GM18508 (cell line): ENCODE measurements at regions not wholly inside any gene's neighbourhood (a gene's known extent, or its start where the extent isn't known, plus 50 kb on each side); places are given as distances from the start of the nearest gene placed in this dataset.

Experiments used
- ATAC-seq: cut with Tn5 transposase; IDR thresholded peaks from one replicate; pipeline ENCODE4 v1.9.1; 2021; ENCODE audit warnings: moderate number of reproducible peaks; ENCODE audit not compliant: insufficient read depth, unreplicated experiment

DNA sequence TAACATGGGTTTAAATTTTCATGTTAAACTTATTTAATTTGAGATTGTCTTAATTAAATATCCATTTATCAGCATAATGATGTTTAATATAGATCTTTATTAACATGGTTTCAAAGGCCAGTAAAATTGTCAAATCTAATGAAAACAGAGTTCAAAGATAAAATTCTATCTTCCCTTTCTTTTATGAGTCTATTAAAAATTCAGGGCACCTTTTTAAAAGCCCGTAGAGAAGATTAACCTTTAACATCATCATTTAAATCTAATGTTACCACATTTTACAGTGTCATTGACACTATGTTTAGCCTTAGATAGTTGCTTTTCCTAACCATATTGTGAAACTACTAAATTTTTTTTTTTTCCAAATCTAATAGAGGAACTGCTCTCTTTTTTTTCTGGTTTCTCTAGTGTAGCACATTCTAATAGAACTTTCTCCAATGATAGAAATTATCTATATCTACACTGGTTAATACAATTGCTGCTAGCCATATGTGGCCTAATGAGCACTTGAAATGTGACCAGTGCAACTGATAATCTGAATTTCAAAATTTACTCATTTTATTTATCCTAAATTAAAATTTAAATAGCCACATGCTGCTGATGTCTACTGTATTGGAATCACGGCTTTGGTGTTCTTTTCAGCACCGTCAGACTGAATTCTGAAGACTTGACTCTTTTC, 410.9 kb downstream of the UTRN start:
- ATAC-seq: no peak

DNA sequence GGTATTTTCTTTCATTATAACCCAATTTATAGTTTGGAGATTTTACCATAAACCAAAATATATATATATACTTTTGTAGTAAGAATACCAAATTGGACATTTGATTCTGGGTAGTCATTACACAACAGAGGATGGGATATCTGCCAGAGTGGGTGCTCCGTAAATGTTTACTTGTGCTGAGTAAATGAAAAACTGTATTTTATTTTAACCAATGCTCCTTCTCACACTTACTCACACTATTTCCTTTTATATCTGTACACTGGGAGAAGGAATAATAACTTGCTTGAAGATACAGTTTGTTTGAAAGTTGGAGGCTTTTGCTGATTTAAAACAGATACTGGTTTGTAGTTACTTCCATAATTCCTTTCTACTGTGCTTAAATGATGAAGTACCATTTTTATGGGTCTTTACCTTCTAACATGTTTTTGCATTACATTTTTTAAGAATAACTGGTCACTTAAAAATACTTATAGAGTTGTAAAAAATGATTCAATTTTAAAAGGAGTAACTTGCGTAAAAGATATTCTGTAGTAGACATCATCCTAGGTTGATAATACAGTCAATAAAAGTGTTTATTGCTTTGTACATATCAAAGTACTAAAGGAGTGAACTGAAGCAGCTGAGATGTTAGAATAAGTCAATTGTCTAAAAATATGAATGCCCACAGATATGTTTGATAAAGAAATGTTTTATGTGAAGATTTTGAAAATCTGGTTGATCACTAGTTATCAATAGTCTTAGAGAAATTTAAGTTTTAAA, 411.7 kb downstream of the UTRN start:
- no peak for ATAC-seq

DNA sequence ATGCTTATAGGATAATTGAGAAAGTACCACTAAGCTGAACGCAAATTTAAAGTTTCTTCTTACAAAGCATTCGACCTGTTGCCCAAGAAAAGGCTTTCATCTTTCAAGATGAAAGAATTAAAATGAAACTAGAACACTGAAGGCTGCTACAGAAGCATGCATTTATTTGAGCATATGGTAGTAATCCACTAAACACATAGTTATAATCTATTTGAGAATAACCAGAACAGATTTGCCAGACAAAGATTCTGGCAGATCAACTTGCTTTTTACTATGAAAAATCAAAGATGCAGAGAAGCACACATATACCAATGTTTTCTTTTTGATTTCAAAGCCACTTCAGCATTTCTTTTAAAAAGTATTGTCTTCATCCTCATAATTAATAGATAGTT, 412.2 kb downstream of the UTRN start:
- ATAC-seq: no peak

DNA sequence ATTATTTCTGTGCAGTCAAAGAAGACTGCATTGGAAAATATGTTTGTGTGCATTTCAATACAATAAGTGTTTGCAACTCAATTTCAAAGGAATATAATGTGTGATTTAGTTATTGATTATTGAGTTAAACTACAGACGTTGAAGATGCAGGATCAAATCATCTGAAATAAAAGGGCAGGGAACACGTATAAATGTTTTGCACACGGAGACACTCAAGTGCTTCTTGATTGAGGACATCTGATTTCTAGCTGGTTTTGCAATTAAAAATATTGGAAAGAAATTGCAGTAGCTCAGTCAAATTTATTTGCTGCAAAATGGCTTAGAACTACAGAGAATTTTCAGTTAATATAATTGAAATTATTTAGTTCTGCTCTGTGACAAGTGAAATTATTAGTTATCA, 412.7 kb downstream of the UTRN start:
- ATAC-seq: no peak

DNA sequence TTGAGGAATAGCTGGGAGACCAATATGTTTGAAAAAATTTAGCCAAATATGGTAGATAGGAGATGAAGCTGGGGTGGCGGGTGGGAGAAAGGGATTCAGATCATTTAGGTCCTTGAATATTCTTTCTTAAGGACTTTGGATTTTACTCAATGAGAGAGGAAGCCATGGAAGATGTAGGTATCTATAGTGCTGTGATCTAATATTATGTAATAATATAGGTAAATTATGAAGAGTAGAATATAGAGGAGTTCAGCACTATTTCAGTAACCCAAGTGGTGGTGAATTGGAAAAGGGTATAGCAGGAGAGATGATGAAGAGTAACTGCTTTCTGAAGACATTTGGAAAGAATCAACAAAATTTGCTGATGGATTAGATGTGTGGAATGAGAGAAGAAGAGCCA, 417.6 kb downstream of the UTRN start:
- ATAC-seq: no peak

DNA sequence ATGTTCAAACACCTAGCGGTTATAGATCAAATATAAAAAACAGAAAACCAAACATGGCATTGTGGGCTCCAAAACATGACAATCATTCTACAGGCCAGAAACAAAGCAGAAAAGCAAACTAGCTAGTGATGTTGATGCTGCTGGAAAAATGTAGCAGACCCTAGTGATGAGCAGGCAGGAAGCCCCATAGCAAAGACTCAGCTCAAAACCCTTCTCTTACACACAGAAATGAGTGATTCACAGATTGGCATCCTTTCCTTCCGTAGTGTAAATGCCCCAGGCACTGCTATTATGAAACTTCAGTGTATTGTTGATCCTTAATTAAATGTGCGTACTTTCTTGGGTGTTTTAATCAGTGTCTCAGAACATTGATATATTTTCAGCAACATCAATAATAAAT, 425.1 kb downstream of the UTRN start:
- no peak for ATAC-seq

DNA sequence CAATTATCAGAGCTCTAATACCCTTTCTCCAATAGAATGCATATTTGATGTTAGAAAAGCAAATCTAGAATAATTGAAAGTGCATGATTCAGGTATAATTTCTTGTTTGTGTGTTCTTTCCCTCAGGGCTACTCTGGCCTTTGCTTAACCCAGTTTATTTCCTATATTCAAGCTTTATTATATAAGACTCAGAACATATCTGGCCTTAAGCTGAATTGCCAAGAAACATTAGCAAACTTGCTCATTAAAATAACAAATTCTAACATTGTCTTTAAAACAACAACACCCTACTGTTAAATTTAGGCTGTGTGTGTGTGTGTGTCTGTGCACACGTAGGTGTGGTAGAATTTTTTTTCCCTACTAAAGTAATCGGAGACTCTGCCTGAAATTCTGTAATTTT, 426.5 kb downstream of the UTRN start:
- ATAC-seq: no peak

DNA sequence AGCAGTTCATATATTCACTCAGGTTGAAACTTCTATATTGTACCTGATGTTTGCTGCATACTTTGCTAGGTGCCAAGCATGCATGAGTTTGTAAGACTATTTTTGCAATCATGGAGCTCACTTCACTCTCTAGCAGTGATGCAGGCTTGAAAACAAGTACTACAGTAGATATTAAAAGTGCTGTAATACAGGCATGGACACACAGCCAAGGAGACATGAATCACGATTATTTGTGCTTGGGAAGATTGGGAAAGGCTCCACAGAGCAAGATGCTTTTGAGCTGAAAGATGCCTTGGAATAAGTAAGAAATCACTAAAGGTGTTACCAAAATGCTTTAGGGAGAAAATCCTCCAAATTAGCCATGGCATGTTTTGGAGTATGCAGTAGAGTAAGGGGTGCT, 427.4 kb downstream of the UTRN start:
- no peak for ATAC-seq

DNA sequence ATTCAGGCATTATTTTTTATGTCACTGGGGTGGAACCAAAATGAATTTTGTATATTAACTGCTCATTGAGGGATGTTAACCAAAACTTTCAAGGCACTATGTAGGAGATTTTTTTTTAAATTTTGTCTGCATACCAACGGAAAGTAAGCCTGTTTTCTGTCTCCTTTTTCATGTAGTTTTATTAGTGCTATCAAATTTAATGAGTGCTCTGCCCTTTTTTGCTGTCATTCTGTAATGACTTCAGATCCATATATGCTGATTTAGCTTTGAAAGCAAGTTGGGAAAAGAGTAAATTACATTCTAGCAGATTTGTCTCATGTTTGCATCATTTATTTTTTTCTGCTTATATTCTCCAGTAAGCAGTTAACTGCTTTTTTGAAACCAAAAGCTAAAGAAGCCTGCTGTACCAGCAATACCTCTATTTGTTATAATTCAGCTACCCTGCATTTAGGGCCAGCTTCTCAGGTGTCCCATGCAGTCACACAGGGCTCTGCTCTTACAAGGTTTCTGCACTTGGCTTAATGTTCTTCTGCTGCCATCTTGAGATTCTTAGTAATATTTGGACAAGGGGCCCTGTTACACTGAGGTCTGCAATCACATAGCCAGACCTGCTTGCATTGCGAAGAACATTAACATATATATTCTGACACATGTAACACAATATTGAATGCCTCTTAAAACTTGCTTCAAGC, 429.0 kb downstream of the UTRN start:
- ATAC-seq: no peak

DNA sequence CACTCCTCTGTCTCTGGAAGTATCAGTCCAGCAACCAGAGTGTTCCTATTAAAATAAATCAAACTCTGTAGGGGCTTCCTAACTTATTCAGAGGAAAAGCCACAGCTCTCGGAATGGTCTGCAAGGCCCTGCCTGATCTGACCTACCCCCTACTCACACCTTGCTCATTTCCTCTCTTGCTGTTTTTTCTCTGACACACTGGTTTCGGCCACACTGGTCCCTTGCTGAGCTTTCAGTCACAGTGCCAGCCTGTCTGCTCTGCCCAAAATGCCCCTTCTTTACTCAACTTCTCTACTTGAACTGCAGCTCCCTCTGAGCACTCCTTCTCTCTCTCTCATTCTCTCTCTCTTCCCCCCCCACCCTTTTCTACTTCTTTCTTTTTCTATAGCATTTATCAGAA, 430.2 kb downstream of the UTRN start:
- no peak for ATAC-seq

DNA sequence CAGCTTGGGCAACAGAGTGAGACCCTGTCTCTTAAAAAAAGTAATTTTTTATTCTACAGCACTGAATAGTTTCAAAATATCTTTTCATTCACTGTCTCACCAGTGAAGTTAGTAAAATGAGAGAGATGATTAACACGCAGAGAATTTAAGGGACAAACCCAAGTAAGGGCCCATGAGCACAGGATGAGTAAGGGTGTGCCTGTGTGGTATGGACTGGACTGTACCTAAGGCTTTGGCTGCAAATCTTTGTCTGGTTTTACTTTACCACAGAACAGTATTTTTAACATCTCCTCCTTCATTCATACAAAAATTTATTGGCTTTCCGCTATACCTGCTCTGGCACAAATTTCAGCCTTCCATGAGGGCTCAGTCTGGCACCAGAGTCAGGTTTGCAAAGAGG, 433.3 kb downstream of the UTRN start:
- peak; percentile 48 for ATAC-seq

DNA sequence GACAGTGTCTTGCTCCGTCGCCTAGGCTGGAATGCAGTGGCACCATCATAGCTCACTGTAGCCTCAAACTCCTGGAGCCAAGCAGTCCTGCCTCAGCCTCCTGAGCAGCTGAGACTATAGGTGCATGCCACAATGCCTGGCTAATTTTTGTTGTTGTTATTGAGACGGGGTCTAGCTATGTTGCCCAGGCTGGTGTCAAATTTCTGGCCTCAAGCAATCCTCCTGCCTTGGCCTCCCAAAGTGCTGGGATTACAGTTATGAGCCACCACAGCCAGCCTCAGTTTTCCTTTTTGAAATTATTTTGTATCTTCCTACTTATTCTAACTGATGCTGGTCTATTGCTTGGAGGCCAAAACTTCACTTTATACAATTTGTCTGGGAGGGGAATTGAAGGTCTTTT, 436.1 kb downstream of the UTRN start:
- ATAC-seq: no peak

DNA sequence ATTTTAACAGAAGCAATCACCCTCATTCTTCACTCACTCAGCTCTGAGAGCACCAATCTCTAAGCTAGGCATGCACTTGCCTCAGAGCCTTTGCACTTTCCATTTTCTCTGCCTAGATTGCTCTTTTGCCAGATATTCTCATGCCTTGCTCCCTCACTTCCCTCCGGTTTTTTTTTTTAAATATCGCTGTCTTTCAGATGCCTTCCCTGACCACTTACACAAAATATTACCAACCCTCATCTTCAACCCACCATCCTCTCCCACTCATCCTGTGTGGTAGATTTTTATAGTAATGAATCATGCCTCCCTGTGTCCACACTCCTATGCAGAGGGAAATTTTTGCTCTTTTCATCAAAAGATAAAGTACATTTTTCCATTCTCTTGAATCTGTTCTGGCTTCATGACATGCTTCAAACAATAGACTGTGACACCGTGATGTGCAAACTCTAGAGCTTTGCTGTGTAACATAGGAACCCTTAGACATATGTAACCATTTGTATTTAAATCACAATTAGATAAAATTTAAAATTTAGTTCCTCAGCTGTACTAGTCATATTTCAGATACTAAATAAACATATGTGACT, 437.1 kb downstream of the UTRN start:
- ATAC-seq: no peak

DNA sequence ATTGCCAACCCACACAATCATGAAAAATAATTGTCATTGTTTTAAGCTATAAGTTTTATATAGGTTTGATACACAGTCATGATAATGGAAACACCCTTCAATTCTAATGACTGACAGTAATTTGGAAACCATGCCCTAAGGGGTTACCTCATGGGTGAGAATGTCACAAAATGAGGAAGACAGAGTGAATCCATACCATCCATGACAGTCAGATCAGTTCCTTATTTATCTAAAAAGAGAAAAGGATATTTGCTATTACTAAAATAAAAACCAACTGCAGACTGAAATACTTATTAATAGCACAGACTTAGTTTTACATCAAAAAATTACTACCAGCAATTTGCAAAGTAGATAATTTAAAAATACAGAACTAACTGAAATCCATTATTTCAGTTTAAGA, 437.8 kb downstream of the UTRN start:
- ATAC-seq: no peak

DNA sequence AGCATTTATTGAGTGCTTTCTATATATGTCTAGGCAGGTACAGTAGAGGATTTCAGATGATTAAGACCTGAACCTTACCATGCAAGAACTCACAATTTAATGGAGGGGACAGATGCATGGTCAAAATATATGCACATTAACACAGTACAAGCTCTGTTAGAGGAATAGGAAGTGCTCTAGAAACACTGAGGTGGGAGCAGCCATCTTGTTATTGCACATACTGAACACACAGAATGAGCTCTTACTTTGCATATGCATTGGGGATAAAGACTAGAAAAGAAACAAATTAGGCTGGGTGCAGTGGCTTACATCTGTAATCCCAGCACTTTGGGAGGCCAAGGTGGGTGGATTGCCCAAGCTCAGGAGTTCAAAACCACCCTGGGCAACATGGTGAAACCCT, 438.3 kb downstream of the UTRN start:
- ATAC-seq: no peak

DNA sequence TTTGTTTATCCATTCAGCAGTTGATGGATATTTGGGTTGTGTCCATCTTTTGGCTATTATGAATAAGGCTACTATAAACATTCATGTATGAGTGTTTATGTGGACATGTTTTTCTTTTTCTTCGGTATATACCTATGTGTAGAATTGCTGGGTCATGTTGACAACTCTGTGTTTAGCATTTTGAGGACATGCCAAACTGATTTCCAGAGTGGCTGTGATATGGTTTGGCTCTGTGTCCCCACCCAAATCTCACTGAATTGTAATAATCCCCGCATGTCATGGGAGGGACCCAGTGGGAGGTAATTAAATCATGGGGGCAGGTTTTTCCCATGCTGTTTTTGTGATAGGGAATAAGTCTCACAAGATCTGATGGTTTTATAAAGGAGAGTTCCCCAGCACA, 439.7 kb downstream of the UTRN start:
- no peak for ATAC-seq

DNA sequence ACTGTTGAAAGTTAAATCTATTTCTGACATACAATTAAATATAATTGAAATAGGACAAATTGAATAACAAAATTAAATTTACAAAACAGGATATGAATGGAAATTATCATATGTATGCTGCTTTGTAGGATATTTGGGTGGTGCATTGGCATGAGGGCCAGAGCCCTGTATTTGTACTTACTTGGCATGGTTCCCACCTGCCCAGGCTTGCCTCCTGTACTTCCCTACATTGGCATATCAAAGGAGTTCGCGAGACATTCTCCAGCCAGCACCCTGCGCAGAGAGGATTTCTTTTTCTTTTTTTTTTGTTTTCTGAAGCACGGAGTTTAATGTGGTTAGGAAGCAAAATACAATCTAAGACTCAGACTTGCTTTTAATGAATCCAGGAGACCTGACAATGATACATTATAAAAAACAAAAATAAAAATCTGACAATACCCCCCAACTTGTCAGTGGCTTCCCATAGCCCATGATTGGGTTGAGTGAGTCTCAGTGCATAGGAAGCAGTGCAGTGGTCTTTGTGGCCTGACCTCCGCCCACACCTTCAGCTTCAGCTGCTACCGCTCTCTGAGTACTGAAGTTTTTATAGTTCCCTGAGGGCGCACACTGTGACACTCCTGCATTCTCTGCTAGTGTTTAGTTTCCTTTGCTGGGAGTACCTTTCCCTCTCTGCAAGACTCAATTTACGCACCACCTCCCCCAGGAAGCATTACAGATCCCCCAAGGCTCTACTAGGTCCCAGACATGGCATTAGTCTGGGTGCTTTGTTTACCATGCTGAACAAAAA, 440.8 kb downstream of the UTRN start:
- ATAC-seq: peak; percentile 58

DNA sequence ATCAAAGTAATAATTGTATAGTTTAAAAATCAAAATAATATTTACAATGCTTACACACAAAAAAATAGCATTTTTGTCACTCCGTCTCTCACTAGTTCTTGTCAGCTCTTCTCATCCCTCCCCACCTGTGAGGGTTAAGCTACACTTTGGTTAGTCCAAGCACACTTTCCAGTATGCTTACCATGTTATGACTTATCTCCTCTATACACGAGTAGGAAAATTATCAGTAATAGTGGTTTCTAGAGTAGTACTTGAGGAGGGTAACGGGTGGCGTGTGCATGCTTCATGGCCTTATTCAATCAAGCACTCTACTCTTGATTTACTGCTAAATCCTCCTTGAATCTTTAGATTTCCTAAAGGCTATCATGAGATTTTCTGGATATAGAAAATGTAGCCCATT, 443.7 kb downstream of the UTRN start:
- no peak for ATAC-seq

DNA sequence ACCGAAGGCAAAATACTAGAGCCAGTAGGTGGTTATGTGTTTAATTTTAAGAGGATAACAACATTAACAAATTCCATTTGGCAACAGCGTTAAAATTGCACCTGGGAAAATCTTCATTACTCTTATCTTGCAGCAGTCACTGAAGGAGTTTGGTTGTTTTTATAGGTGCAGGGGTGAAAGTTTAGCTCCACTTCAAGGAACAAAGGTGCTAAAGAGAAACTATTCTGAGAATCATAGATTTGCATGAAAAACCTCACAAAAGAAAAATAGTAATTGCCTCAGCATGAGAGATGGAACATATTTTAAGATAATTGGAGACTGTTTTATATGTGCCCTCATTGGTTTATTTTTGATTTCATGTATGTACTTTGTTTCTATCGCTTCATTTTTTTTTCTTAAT, 444.4 kb downstream of the UTRN start:
- ATAC-seq: peak; percentile 62

DNA sequence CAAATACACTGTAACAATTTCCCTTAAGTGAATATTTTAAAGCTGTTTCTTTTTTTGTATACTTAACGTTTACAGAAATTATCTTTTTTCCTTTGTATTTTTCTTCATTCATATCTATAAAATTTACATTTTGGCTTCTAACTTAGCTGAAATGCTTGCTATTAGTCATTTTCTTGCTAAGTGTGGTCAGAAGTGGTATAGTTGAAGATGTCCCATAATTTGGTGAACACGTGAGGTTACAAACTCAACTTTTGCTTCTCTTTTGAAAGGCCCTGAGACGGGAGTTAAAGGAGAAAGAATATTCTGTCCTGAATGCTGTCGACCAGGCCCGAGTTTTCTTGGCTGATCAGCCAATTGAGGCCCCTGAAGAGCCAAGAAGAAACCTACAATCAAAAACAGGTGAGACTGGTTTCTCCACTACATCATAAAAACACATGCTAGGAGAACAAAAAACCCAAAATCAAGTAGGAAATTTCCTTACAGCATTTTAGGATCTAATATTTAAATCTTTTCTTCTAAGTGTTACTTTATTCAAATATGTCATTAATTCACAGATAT, 445.0 kb downstream of the UTRN start:
- no peak for ATAC-seq
